ENCODE measurements at regions not wholly inside any gene's neighbourhood (a gene's known extent, or its start where the extent isn't known, plus 50 kb on each side); places are given as distances from the start of the nearest gene placed in this dataset.

DNA sequence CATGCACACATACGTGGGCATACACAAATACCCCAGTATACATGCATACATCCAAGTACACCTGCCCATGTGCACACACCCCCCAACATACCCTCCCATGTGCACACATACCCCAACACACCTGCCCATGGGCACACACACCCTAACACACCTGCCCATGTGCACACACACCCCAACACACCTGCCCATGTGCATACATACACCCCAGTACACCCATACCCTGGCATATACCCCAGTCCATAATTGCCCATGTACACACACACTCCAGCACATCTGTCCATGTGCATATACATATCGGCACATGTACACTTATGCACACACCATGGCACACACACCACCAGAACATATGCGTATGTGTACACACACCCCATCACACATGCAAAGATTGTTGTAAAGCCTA lies 475.2 kb downstream of the PREX1 start:
- TF ChIP-seq, protein P1, sequence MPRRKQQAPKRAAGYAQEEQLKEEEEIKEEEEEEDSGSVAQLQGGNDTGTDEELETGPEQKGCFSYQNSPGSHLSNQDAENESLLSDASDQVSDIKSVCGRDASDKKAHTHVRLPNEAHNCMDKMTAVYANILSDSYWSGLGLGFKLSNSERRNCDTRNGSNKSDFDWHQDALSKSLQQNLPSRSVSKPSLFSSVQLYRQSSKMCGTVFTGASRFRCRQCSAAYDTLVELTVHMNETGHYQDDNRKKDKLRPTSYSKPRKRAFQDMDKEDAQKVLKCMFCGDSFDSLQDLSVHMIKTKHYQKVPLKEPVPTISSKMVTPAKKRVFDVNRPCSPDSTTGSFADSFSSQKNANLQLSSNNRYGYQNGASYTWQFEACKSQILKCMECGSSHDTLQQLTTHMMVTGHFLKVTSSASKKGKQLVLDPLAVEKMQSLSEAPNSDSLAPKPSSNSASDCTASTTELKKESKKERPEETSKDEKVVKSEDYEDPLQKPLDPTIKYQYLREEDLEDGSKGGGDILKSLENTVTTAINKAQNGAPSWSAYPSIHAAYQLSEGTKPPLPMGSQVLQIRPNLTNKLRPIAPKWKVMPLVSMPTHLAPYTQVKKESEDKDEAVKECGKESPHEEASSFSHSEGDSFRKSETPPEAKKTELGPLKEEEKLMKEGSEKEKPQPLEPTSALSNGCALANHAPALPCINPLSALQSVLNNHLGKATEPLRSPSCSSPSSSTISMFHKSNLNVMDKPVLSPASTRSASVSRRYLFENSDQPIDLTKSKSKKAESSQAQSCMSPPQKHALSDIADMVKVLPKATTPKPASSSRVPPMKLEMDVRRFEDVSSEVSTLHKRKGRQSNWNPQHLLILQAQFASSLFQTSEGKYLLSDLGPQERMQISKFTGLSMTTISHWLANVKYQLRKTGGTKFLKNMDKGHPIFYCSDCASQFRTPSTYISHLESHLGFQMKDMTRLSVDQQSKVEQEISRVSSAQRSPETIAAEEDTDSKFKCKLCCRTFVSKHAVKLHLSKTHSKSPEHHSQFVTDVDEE (CRISPR knock-in tag; IDR thresholded peaks at IDR 0.05), result no peak
- no peak for TF ChIP-seq ARNTL (CRISPR knock-in tag; IDR thresholded peaks at IDR 0.05; ENCODE audit: borderline replicate concordance, low read depth)
- no peak for TF ChIP-seq RARB (CRISPR knock-in tag; IDR thresholded peaks at IDR 0.05)

Measured in SK-N-SH treated with all-trans-retinoic acid at 6 μM for 48 hours (cell line).